HG03442 (cell line): ENCODE measurements at regions not wholly inside any gene's neighbourhood (a gene's known extent, or its start where the extent isn't known, plus 50 kb on each side); places are given as distances from the start of the nearest gene placed in this dataset.

Experiments
- ATAC-seq: cut with Tn5 transposase; IDR thresholded peaks from one replicate; pipeline ENCODE4 v1.9.1; 2021; ENCODE audit warnings: mild to moderate bottlenecking, moderate library complexity; ENCODE audit not compliant: unreplicated experiment

DNA sequence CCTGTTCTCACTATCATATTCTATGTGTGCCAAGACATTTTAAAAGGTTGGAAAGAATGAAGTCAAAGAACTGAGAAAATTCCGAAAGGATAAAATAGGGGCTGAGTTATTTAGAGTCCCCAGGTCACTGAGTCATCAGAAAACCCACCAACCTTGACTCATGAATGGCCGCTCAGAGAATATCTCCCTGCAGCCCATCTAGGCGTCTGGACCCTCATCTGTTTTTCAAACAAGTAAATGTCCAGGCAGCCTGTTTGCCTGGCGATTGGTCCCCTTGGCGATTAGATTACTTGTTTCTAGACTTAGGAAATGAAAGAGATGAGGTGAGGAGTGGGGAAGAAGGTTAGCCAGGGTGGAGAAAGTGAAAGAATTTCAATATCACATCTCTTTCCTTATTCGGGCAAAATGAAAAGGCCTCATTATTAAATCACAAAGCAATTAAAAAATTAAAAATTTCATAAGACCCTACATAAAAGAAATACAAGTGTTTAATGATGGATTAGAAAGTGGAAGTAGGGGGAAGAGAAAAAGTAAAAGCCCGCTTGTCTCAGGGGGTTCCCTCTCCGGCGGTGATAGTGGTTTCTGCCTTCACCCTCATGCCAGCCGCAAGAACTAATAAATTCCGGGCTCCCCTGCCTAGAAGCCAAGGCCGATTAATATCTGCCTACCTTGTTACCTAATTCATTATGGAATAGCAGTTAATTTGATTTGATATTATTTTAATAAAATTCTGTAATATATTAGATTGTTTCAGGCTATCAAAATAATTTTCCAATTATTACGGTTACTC lies 415.9 kb downstream of the BCL11B start:
- ATAC-seq: no peak

GRCh38 chr14:98858158-98858557 lies 413.8 kb downstream of the BCL11B start:
- no peak for ATAC-seq

DNA sequence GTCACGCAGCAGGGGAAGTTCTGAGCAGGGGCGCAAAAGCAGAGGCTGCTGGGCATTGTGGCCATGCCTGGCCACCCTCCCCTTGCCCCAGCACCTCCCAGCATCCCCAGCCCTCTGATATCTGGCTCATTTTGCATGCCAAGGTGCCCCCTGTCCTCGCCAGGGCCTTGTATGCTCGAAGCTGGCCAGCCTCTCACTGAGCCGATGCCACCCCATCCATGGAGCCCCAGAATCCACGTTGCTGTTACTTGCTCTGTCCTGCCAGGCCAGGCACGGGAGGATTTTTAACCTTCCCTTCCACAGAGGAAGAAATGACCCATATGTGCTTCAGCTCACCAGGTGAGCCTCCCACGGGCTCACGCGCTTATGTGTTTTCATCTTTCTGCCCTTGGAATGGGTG lies 413.4 kb downstream of the BCL11B start:
- no peak for ATAC-seq

DNA sequence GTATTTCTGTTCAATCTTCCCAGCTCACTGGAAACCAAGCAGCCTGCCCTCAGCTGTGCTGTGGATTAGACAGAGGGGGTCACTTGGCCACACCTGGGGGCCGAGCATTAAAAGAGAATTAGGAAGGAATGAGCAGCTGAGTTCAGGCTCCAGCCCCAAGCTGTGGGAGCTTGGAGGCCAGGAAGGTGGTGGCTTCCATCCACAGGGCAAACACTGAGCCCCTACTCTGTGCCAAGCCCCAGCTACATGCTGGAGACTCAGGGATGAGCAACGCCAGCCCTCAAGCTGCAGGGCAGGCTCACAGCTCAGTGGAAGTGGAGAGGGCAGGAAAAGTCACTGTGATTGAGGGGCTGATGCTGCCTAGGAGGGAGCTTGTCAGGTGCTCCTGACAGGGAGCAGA lies 412.7 kb downstream of the BCL11B start:
- ATAC-seq: no peak

DNA sequence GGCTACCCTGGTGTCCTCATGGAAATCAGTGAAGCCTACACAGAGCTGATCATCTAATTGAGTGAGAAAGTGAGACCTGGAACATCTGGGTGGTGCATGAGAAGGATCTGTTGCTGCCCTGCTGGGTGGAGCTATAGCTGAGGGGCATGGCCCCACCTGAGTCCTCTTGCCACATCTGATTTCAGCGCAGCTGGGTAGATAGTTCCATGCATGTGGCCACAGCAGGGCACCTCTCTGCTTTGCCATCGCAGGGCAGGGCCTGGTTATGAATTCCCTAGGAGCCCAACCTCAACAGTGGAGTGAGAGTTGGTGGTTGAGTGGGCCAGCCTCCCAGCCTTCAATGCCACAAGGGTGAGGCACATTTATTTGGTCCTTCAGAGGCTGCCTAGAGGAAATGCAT lies 407.8 kb downstream of the BCL11B start:
- no peak for ATAC-seq

DNA sequence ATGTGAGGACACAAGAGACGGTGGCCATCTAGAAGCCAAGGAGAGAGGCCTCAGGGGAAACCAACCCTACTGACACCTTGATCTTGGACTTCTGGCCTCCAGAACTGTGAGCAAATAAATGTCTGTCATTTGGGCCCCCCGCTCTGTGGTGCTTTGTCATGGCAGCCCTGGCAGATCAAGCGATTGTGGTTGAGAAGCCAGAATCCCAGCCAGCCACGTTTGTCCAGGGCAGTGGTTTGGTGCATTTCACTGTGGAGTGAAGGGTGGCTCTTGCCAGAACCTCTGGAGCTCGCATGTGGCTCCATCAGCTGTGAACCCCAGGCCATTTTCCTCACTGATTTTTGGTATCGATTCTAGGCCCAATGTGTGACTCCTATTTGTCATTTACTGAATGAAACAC lies 404.9 kb downstream of the BCL11B start:
- ATAC-seq: no peak

DNA sequence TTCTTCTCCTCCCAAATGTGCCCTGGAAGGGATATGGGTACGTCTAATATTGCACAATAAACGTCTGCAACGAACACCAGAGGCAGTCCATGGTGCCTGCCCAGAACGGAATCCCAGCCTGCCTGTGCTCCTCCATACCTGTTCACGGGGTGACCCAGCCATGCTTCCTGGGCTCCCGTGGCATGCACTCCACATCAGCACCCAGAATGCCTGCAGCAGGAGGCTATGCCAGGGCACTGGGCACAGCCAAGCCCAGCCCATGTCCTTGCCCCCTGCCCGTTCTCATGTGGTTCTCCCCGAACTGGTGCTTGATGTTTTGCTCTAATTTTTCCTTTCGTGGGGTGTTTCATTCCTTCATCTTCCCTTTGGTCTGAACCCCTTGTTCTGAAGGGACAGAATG lies 404.3 kb downstream of the BCL11B start:
- ATAC-seq: no peak

- ATAC-seq: no peak
These were observed 403.1 kb downstream of the BCL11B start for GRCh38 chr14:98868866-98869265.

- no peak for ATAC-seq
These were observed 400.2 kb downstream of the BCL11B start for GRCh38 chr14:98871796-98872195.

- no peak for ATAC-seq
These were observed 394.9 kb downstream of the BCL11B start for GRCh38 chr14:98877065-98877464.

DNA sequence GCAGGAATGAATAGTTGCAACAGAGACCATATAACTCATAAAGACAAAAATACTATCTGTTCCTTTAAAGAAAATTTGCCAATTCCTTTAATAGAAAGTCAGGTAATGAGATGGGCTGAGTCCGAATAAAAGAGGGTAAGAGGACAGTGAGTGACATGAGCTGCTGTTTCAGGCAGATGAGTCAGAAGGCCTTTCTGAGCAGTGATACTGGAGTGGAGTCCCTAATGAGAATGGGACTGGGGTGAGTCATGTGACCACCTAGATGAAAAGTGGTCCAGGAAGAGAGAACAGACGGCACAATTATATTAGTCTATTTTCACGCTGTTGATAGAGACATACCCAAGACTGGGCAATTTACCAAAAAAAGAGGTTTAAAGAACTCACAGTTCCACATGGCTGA lies 393.7 kb downstream of the BCL11B start:
- no peak for ATAC-seq

GRCh38 chr14:98886982-98887381 lies 385.0 kb downstream of the BCL11B start:
- no peak for ATAC-seq

- no peak for ATAC-seq
These were observed 383.7 kb downstream of the BCL11B start for GRCh38 chr14:98888281-98888680.

DNA sequence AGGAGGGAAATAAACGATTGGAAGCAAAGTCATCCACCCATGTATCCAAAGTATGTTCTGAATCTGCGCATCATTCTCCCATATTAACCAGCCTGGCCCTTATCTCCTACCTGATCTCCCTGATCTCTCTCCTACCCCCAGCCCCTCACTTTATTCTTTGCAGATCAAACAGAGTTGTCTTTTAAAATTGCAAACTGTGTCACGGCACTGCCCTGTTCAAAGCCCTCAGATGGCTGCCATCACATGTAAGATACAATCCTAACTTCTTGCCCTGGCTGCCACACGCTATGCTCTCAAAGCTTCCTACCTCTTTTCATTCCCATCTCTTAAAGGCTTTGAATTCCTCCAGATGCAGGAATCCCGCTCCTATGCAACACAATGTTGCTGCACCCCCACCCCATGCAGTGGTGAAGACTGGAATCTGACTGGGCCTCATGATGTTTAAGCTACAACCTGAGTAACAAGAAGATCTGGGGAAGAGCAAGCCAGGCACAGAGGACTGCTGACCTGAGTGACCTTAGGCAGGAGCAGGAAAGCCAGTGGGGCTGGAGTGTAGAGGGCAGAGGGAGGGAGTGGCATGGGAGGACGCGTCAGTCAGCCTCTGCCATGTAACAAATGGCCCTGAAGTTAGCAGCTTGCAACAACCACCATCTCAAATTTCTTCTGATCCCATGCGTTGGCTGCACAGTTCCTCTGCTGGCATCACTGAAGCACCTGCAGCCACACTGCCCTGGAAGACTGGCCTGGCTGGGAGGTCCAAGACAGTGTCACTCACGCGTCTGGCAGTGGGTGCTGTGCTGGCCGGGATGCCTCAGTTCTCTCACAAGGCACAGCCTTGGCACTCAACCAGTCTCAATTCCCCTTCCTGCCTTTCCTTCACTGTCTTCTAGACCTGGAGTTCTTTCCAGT lies 382.8 kb downstream of the BCL11B start:
- ATAC-seq: no peak

GRCh38 chr14:98889836-98890185 lies 382.2 kb downstream of the BCL11B start:
- no peak for ATAC-seq

DNA sequence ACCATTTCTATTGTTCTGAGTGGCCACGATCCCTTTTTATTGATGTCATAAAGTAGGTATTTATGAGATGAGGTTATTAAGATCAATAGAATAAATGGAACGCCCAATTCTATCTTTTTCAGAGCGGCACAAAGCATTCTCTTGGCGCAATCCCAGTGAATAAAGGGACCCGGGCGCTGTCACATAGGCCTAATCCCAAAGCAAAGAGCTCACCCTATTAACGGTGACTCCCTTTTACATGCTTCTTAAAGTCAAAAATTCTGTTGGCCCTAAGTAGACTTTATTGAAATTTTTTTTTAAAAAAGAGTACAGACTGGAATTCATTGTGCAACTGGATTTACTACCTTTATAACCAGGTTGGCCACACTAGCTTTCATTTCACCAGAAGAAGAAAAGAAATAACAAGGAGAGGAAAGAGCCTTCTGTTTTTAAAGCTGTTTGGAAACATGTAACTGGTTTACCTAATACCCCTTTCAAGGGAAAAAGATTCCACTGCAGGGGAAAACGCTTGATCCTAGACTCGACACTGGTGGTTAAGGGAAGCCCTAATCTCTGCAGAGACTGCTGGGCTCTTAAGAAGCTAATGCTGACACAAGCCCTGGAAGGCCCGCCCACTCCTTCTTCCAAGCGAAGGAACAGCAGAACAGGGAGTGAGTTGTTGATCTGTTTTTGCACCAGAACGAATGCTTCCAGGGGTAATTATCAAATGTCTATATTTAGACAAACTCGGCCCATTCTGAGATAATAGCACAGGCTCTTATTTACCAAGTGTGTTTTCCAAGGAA lies 381.2 kb downstream of the BCL11B start:
- no peak for ATAC-seq

GRCh38 chr14:98893675-98894074 lies 378.3 kb downstream of the BCL11B start:
- ATAC-seq: no peak

DNA sequence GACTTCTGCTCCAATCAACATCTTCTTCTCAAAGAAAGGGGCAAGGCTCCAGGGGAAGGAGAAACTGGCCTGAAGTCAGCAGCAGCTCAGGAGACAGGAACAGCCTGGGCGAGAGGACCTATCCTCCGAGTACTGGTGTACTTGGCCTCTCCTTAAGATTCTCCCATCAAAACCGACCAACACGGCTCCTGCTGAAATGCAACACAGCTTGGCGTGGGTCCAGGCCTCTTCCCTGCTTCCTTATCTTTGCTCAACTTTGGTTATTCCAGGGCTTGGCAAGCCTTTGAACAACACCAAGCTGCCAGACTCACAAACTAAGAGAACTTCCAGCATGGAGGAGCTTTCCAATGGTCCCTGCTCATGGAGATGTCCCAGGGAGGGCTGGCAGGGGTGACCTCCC lies 377.4 kb downstream of the BCL11B start:
- ATAC-seq: no peak

- no peak for ATAC-seq
These were observed 375.5 kb downstream of the BCL11B start for GRCh38 chr14:98896449-98896848.

DNA sequence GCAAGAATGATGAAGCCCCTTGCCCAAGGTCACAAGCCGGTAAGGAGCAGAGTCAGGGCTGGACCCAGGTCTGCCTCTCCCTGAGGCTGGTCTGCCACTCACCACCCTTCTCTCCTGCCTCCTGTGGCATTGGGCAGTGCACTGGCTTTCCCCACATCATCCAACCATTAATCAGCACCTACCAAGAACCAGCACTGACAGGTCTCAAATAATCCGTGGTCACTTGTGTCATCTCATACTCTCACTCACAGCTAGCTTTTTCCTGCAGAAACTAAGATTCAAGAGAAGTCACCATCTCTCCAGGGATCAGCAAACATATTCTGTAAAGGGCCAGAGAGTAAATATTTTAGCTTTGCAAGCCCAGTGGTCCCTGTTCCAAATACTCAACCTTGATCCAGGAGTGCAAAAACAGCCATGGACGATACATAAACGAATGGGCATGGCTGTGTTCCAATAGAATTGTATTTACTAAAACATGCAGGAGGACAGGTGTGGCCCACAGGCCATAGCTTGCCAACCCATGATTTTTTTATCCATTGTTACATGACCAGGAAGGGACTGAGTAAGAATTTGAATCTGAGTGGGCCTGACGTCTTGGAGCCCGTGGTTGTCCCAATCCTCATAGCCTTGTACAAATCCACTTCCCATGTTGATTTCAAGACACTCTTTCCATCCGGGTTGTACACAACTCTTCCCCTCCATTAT lies 374.2 kb downstream of the BCL11B start:
- no peak for ATAC-seq

DNA sequence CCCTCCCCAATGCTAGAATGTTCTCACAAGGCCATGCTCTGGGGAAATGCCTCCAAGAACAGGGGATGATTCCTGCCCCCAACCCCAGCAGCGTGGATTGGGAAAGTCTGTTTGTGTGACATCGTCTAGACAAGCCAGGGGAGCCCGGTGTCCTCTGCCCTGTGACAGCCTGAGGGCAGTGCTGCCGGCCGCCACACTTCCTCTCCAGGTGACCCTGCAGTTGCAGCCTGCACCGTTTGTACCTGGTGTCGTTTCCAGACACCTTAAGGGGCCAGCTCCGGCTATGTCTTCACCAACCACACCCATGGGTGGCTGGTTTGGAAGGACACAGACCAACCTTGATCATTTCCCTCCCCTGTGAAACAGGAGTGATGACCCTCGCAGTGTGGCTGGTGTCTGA lies 372.6 kb downstream of the BCL11B start:
- no peak for ATAC-seq
